HepG2 (cell line): ENCODE measurements at regions not wholly inside any gene's neighbourhood (a gene's known extent, or its start where the extent isn't known, plus 50 kb on each side); places are given as distances from the start of the nearest gene placed in this dataset.

ENCODE experiments used
- BCL6 ChIP-seq: IDR thresholded peaks from 2 replicates; pipeline ENCODE4 v1.6.1; 2016; ENCODE audit warnings: missing genetic modification reagents, missing compliant biosample characterization
- CTCF ChIP-seq: sonication (generic); formaldehyde crosslinking; IDR thresholded peaks from 2 replicates; pipeline ENCODE4 v1.5.0; 2020; ENCODE audit warnings: mild to moderate bottlenecking, missing genetic modification reagents, moderate library complexity
- DBP ChIP-seq: sonication (generic); formaldehyde crosslinking; IDR thresholded peaks from 2 replicates; pipeline ENCODE4 v1.4.0; 2020; ENCODE audit warnings: missing genetic modification reagents; ENCODE audit errors: not compliant biosample characterization
- KAT2B ChIP-seq: fragments of 150-350 bp; IDR thresholded peaks from 2 replicates; pipeline ENCODE4 v1.6.1; 2014; ENCODE audit warnings: low read depth, low read length, borderline replicate concordance
- POLR2AphosphoS2 ChIP-seq: IDR thresholded peaks from 2 replicates; pipeline ENCODE4 v1.6.1; 2011; ENCODE audit warnings: low read depth, low read length, improper control_type of control experiment
- RAD21 ChIP-seq: fragments of 450-650 bp; formaldehyde crosslinking; IDR thresholded peaks from 2 replicates; pipeline ENCODE4 v1.5.0; 2020; ENCODE audit warnings: mild to moderate bottlenecking
- SIN3A ChIP-seq: IDR thresholded peaks from 2 replicates; pipeline ENCODE4 v1.6.1; 2011; ENCODE audit warnings: low read depth, mild to moderate bottlenecking, control low read depth, low read length, borderline replicate concordance
- ZBTB1 ChIP-seq: sonication (generic); formaldehyde crosslinking; IDR thresholded peaks from 2 replicates; pipeline ENCODE4 v1.4.0; 2020; ENCODE audit warnings: missing genetic modification reagents, borderline replicate concordance
- ZNF335 ChIP-seq: sonication (generic); formaldehyde crosslinking; IDR thresholded peaks from 2 replicates; pipeline ENCODE4 v1.4.0; 2020; ENCODE audit warnings: missing genetic modification reagents

GRCh38 chr5:127170918-127171600 lies 97.8 kb upstream of the C5orf63 start:
- no peak for TF ChIP-seq CTCF
- no peak for TF ChIP-seq POLR2AphosphoS2
- no peak for TF ChIP-seq ZBTB1 (CRISPR knock-in tag)
- no peak for TF ChIP-seq KAT2B
- TF ChIP-seq ZNF335, result no peak
- TF ChIP-seq BCL6 (CRISPR knock-in tag), result no peak
- no peak for TF ChIP-seq DBP (CRISPR knock-in tag)
- no peak for TF ChIP-seq RAD21 (CRISPR knock-in tag)
- TF ChIP-seq SIN3A, result no peak
